OCI-LY1 (cell line): ENCODE measurements at regions not wholly inside any gene's neighbourhood (a gene's known extent, or its start where the extent isn't known, plus 50 kb on each side); places are given as distances from the start of the nearest gene placed in this dataset.
A peak's percentile ranks its signal among the peaks of the same experiment; 100 is the strongest.

Experiments
- H2AFZ ChIP-seq: fragments of 200-600 bp; sonication (generic), shearing (Covaris generic); 2 replicates; pipeline ENCODE4 v1.6.0; 2014; ENCODE audit warnings: antibody characterized with exemption, mild to moderate bottlenecking, low read length
- H3F3A ChIP-seq: fragments of 200-600 bp; sonication (generic), shearing (Covaris generic); 2 replicates; pipeline ENCODE4 v1.6.0; 2014; ENCODE audit warnings: mild to moderate bottlenecking, antibody characterized with exemption, low read length, moderate library complexity; ENCODE audit not compliant: insufficient read depth
- H3K27ac ChIP-seq: fragments of 200-600 bp; sonication (generic); 2 replicates; pipeline ENCODE4 v1.5.1; 2014; ENCODE audit warnings: low read length, mixed run types, mild to moderate bottlenecking, low read depth; ENCODE audit not compliant: poor library complexity, severe bottlenecking
- H3K27me3 ChIP-seq: fragments of 200-600 bp; sonication (generic); 2 replicates; pipeline ENCODE4 v1.6.0; 2014; ENCODE audit warnings: antibody characterized with exemption, mild to moderate bottlenecking, low read length, moderate library complexity; ENCODE audit not compliant: insufficient read depth
- H3K36me3 ChIP-seq: fragments of 200-600 bp; sonication (generic); 2 replicates; pipeline ENCODE4 v1.6.1; 2014; ENCODE audit warnings: mild to moderate bottlenecking, antibody characterized with exemption, low read length, moderate library complexity, mixed read lengths; ENCODE audit not compliant: insufficient read depth
- H3K4me1 ChIP-seq: fragments of 200-600 bp; sonication (generic); 2 replicates; pipeline ENCODE4 v1.5.1; 2014; ENCODE audit warnings: mild to moderate bottlenecking, low read length, moderate library complexity; ENCODE audit not compliant: insufficient read depth, severe bottlenecking
- H3K4me2 ChIP-seq: fragments of 200-600 bp; sonication (generic), shearing (Covaris generic); 2 replicates; pipeline ENCODE4 v1.6.1; 2014; ENCODE audit warnings: low read length
- H3K4me3 ChIP-seq: fragments of 200-600 bp; sonication (generic); 2 replicates; pipeline ENCODE4 v1.5.1; 2014; ENCODE audit warnings: low read length, low read depth, mild to moderate bottlenecking, mixed read lengths; ENCODE audit not compliant: poor library complexity, severe bottlenecking
- H3K79me2 ChIP-seq: fragments of 200-600 bp; shearing (Covaris generic); 2 replicates; pipeline ENCODE4 v1.6.1; 2016; ENCODE audit warnings: mixed run types, low read length, mixed read lengths; ENCODE audit not compliant: insufficient read depth
- H3K9ac ChIP-seq: fragments of 200-600 bp; sonication (generic), shearing (Covaris generic); 2 replicates; pipeline ENCODE4 v1.6.1; 2014; ENCODE audit warnings: mild to moderate bottlenecking, low read length, mixed read lengths
- H3K9me2 ChIP-seq: fragments of 200-600 bp; sonication (generic), shearing (Covaris generic); 2 replicates; pipeline ENCODE4 v1.6.1; 2014; ENCODE audit warnings: low read depth, mild to moderate bottlenecking, low read length, mixed read lengths
- H3K9me3 ChIP-seq: fragments of 200-600 bp; shearing (Covaris generic); 2 replicates; pipeline ENCODE4 v1.6.1; 2014; ENCODE audit warnings: low read length, mixed read lengths
- H4K20me1 ChIP-seq: fragments of 200-600 bp; sonication (generic), shearing (Covaris generic); 2 replicates; pipeline ENCODE4 v1.6.0; 2016; ENCODE audit warnings: mild to moderate bottlenecking, low read length; ENCODE audit not compliant: insufficient read depth
- CTCF ChIP-seq: fragments of 200-600 bp; sonication (generic), shearing (Covaris generic); IDR thresholded peaks from 2 replicates; pipeline ENCODE4 v1.5.1; 2017; ENCODE audit warnings: mild to moderate bottlenecking, antibody characterized with exemption, low read length, moderate library complexity, mixed read lengths
- EZH2 ChIP-seq: fragments of 200-600 bp; sonication (generic), shearing (Covaris generic); IDR thresholded peaks from 2 replicates; pipeline ENCODE4 v1.8.0; 2017; ENCODE audit warnings: borderline replicate concordance, mixed run types, mild to moderate bottlenecking, antibody characterized with exemption, low read length, moderate library complexity, mixed read lengths

DNA sequence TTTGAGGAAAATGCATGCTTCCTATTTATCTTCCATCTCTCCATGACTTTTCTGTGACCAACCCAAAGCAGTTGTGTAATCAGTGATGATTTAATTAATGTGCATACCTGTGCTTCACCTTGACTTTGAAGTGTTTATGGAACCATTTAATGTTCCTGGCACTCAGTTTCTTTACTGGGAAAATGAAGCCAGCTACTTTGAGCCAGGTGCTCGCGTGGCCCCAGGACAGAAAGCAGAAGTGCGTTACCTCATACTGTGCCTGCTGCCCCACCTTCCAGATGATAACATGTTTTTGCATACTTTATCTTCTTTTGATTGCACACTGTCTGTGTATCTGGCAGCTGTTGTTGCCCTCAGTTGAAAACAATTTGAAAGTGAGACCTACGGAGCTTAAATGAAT, 61.3 kb downstream of the PMAIP1 start:
- H3K4me1 ChIP-seq: peaks cover 71% of the 10 kb centered on the region
- peak overlapping the region; percentile 97 for H3K27ac ChIP-seq
- no peaks in the 10 kb centered on the region for H3K27me3 ChIP-seq

DNA sequence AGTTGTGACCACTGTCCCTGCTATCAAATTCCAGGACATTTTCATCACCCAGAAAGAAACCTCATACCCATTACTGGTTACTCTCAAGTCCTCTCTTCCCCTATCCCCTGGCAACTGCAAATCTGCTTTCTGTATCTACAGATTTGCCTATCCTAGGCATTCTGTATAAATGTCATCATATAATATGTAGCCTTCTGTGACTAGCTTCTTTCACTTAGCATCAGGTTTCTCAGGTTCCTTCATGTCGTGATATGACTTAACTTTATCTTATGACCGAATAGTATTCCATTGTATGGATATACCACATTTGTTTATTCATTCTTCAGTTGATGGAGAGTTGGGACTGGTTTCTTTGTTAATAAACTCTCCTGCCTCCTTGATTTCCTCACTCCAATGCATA, 60.5 kb downstream of the PMAIP1 start:
- H2AFZ ChIP-seq: no peak overlapping the region
- H3K4me1 ChIP-seq: peaks cover 65% of the 10 kb centered on the region
- H3K27ac ChIP-seq: peak overlapping the region; percentile 97
- no peaks in the 10 kb centered on the region for H4K20me1 ChIP-seq
- TF ChIP-seq CTCF: no peak
- no peak for TF ChIP-seq EZH2
- no peak overlapping the region for H3K9ac ChIP-seq
- no peaks in the 10 kb centered on the region for H3K9me2 ChIP-seq
- H3K9me3 ChIP-seq: no peaks in the 10 kb centered on the region
- H3K79me2 ChIP-seq: no peaks in the 10 kb centered on the region
- H3K27me3 ChIP-seq: no peaks in the 10 kb centered on the region
- H3K36me3 ChIP-seq: no peaks in the 10 kb centered on the region
- no peak overlapping the region for H3K4me3 ChIP-seq
- no peaks in the 10 kb centered on the region for H3F3A ChIP-seq
- no peak overlapping the region for H3K4me2 ChIP-seq

More for the DNA sequence above, 61.3 kb downstream of the PMAIP1 start:
- no peaks in the 10 kb centered on the region for H3F3A ChIP-seq
- H3K79me2 ChIP-seq: no peaks in the 10 kb centered on the region
- H3K4me2 ChIP-seq: peak overlapping the region; percentile 44
- H2AFZ ChIP-seq: no peak overlapping the region
- H3K9me3 ChIP-seq: no peaks in the 10 kb centered on the region
- TF ChIP-seq EZH2: no peak
- TF ChIP-seq CTCF: no peak
- no peaks in the 10 kb centered on the region for H3K36me3 ChIP-seq
- H3K4me3 ChIP-seq: peak overlapping the region; percentile 0
- no peaks in the 10 kb centered on the region for H4K20me1 ChIP-seq
- peak overlapping the region; percentile 18; the same call in 1 of the 2 replicates for H3K9ac ChIP-seq
- no peaks in the 10 kb centered on the region for H3K9me2 ChIP-seq

- Histone ChIP-seq H2AFZ (no peak overlapping the region), H3K4me3 (no peak overlapping the region), H3K27ac (peak overlapping the region; percentile 97), H3F3A (no peaks in the 10 kb centered on the region), H3K79me2 (no peaks in the 10 kb centered on the region), H3K36me3 (no peaks in the 10 kb centered on the region), H3K9ac (peak overlapping the region; percentile 59), H3K4me2 (peak overlapping the region; percentile 25; the same call in 1 of the 2 replicates), H4K20me1 (no peaks in the 10 kb centered on the region), H3K27me3 (no peaks in the 10 kb centered on the region), H3K9me2 (no peaks in the 10 kb centered on the region), H3K9me3 (no peaks in the 10 kb centered on the region), H3K4me1 (peaks cover 71% of the 10 kb centered on the region)
- TF ChIP-seq EZH2 (no peak), CTCF (no peak)
These were observed 59.8 kb downstream of the PMAIP1 start for GRCh38 chr18:59959606-59960005.
